GM23338 (cell line): ENCODE measurements at regions not wholly inside any gene's neighbourhood (a gene's known extent, or its start where the extent isn't known, plus 50 kb on each side); places are given as distances from the start of the nearest gene placed in this dataset.

Experiments used
- CREB1 ChIP-seq: fragments of 250-450 bp; sonication (Bioruptor Pico); IDR thresholded peaks from 2 replicates; pipeline ENCODE4 v1.5.0; 2020; ENCODE audit warnings: low read depth, mild to moderate bottlenecking, moderate library complexity
- ETS1 ChIP-seq: IDR thresholded peaks from 2 replicates; pipeline ENCODE4 v1.6.1; 2016; ENCODE audit warnings: antibody characterized with exemption
- EZH2 ChIP-seq: fragments of 200-600 bp; sonication (generic); IDR thresholded peaks from one replicate; pipeline ENCODE4 v1.8.0; 2017; ENCODE audit warnings: antibody characterized with exemption, mild to moderate bottlenecking, low read depth; ENCODE audit not compliant: unreplicated experiment
- EZH2phosphoT487 ChIP-seq: fragments of 200-600 bp; sonication (generic); IDR thresholded peaks from one replicate; pipeline ENCODE4 v1.8.1; 2018; ENCODE audit warnings: antibody characterized with exemption; ENCODE audit not compliant: unreplicated experiment
- JUNB ChIP-seq: IDR thresholded peaks from one replicate; pipeline ENCODE4 v1.6.1; 2016; ENCODE audit warnings: antibody characterized with exemption; ENCODE audit not compliant: unreplicated experiment
- NANOG ChIP-seq: IDR thresholded peaks from 2 replicates; pipeline ENCODE4 v1.6.1; 2016; ENCODE audit warnings: antibody characterized with exemption, borderline replicate concordance
- POLR2AphosphoS5 ChIP-seq: IDR thresholded peaks from 2 replicates; pipeline ENCODE4 v1.6.1; 2016; ENCODE audit warnings: antibody characterized with exemption, low read depth
- STAT1 ChIP-seq: IDR thresholded peaks from one replicate; pipeline ENCODE4 v1.6.1; 2016; ENCODE audit warnings: antibody characterized with exemption; ENCODE audit not compliant: unreplicated experiment
- ZNF331 ChIP-seq: fragments of 250-450 bp; sonication (Bioruptor Pico); IDR thresholded peaks from 2 replicates; pipeline ENCODE4 v1.5.0; 2020; ENCODE audit warnings: low read depth, mild to moderate bottlenecking, moderate library complexity
- TF ChIP-seq, protein P1 (sequence below), 2 experiments: fragments of 200-600 bp in 1 of 2; sonication (generic) in 1 of 2; conservative IDR thresholded peaks; 2 replicates each; pipeline versions ENCODE4 v1.5.1 to v1.6.1; 2016 to 2017; ENCODE audit warnings: antibody characterized with exemption in 2 of 2, low read depth in 2 of 2, mild to moderate bottlenecking in 2 of 2, moderate library complexity in 1 of 2
- TF ChIP-seq, protein P2 (sequence below): IDR thresholded peaks from one replicate; pipeline ENCODE4 v1.6.1; 2018; ENCODE audit warnings: antibody characterized with exemption; ENCODE audit not compliant: unreplicated experiment

DNA sequence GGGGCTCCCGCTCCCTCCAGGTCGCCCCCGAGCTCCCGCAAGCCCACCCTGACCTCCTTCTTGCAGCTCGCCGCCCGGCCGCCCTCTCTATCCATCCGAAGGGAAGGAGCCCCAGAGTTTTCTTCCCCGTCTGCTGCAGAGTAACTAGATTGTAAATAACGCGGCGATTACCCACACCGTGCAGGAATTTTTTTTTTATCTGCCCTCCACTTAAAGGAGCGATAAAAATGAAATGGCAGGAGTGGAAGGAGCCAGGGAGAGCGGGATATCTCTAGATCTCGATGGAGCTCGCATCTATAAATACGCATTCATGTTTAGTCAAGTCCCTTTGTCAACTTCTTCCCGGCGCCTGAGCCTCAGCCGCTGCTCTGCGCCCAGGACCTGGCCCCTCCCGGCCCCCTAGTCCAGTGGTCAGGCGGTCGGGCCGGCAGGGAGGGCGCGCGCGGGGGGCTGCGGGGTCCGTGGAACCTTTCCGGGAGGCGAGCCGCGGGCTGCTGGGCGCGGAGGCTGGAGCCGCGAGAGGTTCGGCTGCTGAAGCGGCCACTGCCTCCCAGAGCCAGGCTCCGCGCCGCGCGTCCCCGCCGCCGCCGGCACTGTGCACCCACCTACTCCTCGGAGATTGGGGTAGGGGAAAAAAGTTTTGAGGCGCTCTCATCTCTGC is 386.0 kb downstream of the BCAT1 start:
- TF ChIP-seq, protein P1, sequence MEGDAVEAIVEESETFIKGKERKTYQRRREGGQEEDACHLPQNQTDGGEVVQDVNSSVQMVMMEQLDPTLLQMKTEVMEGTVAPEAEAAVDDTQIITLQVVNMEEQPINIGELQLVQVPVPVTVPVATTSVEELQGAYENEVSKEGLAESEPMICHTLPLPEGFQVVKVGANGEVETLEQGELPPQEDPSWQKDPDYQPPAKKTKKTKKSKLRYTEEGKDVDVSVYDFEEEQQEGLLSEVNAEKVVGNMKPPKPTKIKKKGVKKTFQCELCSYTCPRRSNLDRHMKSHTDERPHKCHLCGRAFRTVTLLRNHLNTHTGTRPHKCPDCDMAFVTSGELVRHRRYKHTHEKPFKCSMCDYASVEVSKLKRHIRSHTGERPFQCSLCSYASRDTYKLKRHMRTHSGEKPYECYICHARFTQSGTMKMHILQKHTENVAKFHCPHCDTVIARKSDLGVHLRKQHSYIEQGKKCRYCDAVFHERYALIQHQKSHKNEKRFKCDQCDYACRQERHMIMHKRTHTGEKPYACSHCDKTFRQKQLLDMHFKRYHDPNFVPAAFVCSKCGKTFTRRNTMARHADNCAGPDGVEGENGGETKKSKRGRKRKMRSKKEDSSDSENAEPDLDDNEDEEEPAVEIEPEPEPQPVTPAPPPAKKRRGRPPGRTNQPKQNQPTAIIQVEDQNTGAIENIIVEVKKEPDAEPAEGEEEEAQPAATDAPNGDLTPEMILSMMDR (conservative IDR thresholded peaks at IDR 0.05; ENCODE audit: low read depth in 2 of 2): no peak
- TF ChIP-seq, protein P2, sequence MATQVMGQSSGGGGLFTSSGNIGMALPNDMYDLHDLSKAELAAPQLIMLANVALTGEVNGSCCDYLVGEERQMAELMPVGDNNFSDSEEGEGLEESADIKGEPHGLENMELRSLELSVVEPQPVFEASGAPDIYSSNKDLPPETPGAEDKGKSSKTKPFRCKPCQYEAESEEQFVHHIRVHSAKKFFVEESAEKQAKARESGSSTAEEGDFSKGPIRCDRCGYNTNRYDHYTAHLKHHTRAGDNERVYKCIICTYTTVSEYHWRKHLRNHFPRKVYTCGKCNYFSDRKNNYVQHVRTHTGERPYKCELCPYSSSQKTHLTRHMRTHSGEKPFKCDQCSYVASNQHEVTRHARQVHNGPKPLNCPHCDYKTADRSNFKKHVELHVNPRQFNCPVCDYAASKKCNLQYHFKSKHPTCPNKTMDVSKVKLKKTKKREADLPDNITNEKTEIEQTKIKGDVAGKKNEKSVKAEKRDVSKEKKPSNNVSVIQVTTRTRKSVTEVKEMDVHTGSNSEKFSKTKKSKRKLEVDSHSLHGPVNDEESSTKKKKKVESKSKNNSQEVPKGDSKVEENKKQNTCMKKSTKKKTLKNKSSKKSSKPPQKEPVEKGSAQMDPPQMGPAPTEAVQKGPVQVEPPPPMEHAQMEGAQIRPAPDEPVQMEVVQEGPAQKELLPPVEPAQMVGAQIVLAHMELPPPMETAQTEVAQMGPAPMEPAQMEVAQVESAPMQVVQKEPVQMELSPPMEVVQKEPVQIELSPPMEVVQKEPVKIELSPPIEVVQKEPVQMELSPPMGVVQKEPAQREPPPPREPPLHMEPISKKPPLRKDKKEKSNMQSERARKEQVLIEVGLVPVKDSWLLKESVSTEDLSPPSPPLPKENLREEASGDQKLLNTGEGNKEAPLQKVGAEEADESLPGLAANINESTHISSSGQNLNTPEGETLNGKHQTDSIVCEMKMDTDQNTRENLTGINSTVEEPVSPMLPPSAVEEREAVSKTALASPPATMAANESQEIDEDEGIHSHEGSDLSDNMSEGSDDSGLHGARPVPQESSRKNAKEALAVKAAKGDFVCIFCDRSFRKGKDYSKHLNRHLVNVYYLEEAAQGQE: no peak
- TF ChIP-seq POLR2AphosphoS5: no peak
- TF ChIP-seq CREB1 (CRISPR knock-in tag): no peak
- TF ChIP-seq EZH2phosphoT487: no peak
- no peak for TF ChIP-seq STAT1
- TF ChIP-seq EZH2: no peak
- no peak for TF ChIP-seq JUNB
- no peak for TF ChIP-seq NANOG
- no peak for TF ChIP-seq ZNF331 (CRISPR knock-in tag)
- TF ChIP-seq ETS1: no peak
